ENCODE measurements at regions not wholly inside any gene's neighbourhood (a gene's known extent, or its start where the extent isn't known, plus 50 kb on each side); places are given as distances from the start of the nearest gene placed in this dataset.
A peak's percentile ranks its signal among the peaks of the same experiment; 100 is the strongest.

- Histone ChIP-seq H3K4me1 (peaks cover 0 to 8% (median 0%) of the 10 kb centered on the region in 9 donors), H3K9me3 (no peaks in the 10 kb centered on the region), H3K4me3 (no peak overlapping the region), H3K36me3 (no peaks in the 10 kb centered on the region), H3K27me3 (peaks cover 0 to 57% (median 46%) of the 10 kb centered on the region in 7 donors), H3K27ac (no peak overlapping the region)
- 84 to 86% methylated on average over 20 of the region's 20 CpGs for WGBS, 2 donors
- ATAC-seq: no peak
- intact Hi-C loops (cut with DNase I): no loop called here
- no peak for TF ChIP-seq CTCF (IDR thresholded peaks at IDR 0.05)
- no peak for DNase-seq
Measured at GRCh38 chr16:85994492-85995490, 95.8 kb downstream of the IRF8 start.

- Histone ChIP-seq H3K4me3 (no peak overlapping the region), H3K4me1 (peaks cover 0 to 8% (median 0%) of the 10 kb centered on the region in 9 donors), H3K9me3 (no peaks in the 10 kb centered on the region), H3K36me3 (no peaks in the 10 kb centered on the region), H3K27me3 (peaks cover 0 to 49% (median 38%) of the 10 kb centered on the region in 7 donors), H3K27ac (peak overlapping the region in 1 of 10 donors; percentile 40)
- ATAC-seq (no peak), DNase-seq (no peak)
- intact Hi-C loops (cut with DNase I): no loop called here
- WGBS, 2 donors: 75 to 81% methylated on average over 27 of the region's 27 CpGs
- TF ChIP-seq CTCF (IDR thresholded peaks at IDR 0.05): no peak
Measured at GRCh38 chr16:85995541-85996423, 96.8 kb downstream of the IRF8 start.

GRCh38 chr16:85996843-85997242 is 97.9 kb downstream of the IRF8 start:
- DNase-seq: no peak
- peaks cover 0 to 42% (median 32%) of the 10 kb centered on the region in 7 donors for H3K27me3 ChIP-seq
- 73 to 83% methylated on average over 10 of the region's 10 CpGs for WGBS, 2 donors

More at GRCh38 chr16:85996843-85997242, 97.9 kb downstream of the IRF8 start:
- intact Hi-C loops (cut with DNase I): no loop called here
- no peak overlapping the region for H3K27ac ChIP-seq
- ATAC-seq: no peak
- TF ChIP-seq CTCF (IDR thresholded peaks at IDR 0.05): no peak
- H3K4me1 ChIP-seq: peaks cover 0 to 8% (median 0%) of the 10 kb centered on the region in 9 donors
- H3K4me3 ChIP-seq: no peak overlapping the region
- no peaks in the 10 kb centered on the region for H3K36me3 ChIP-seq
- no peaks in the 10 kb centered on the region for H3K9me3 ChIP-seq

Measured in heart right ventricle (tissue), 16 donors.